ENCODE measurements at regions not wholly inside any gene's neighbourhood (a gene's known extent, or its start where the extent isn't known, plus 50 kb on each side); places are given as distances from the start of the nearest gene placed in this dataset.

DNA sequence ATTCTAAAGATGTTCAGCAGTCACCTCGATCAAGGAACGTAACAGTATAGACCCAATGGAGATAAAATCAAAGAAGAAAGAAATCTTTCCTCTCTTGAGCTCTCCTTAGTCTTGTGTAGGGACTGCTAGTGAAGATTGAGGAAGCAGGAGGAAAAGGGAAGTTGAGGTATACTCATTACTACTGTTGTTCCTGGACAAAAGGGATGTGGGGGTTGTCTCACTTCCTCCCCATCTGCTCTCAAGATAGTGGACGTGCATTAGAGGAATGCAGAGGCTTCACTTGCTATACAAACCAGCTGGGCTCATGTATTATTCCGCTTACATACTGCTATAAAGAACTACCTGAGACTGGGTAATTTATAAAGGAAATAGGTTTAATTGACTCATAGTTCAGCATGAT, 208.9 kb upstream of the ARHGEF9 start:
- DNase-seq (ENCODE audit: extremely low spot score): no peak
- ChIA-PET CTCF (no interaction called here), POLR2A (no interaction called here)
- TF ChIP-seq, protein P1, sequence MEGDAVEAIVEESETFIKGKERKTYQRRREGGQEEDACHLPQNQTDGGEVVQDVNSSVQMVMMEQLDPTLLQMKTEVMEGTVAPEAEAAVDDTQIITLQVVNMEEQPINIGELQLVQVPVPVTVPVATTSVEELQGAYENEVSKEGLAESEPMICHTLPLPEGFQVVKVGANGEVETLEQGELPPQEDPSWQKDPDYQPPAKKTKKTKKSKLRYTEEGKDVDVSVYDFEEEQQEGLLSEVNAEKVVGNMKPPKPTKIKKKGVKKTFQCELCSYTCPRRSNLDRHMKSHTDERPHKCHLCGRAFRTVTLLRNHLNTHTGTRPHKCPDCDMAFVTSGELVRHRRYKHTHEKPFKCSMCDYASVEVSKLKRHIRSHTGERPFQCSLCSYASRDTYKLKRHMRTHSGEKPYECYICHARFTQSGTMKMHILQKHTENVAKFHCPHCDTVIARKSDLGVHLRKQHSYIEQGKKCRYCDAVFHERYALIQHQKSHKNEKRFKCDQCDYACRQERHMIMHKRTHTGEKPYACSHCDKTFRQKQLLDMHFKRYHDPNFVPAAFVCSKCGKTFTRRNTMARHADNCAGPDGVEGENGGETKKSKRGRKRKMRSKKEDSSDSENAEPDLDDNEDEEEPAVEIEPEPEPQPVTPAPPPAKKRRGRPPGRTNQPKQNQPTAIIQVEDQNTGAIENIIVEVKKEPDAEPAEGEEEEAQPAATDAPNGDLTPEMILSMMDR (IDR thresholded peaks at IDR 0.05; ENCODE audit: control extremely low read depth, extremely low read depth, low read depth, missing control alignments): no peak

DNA sequence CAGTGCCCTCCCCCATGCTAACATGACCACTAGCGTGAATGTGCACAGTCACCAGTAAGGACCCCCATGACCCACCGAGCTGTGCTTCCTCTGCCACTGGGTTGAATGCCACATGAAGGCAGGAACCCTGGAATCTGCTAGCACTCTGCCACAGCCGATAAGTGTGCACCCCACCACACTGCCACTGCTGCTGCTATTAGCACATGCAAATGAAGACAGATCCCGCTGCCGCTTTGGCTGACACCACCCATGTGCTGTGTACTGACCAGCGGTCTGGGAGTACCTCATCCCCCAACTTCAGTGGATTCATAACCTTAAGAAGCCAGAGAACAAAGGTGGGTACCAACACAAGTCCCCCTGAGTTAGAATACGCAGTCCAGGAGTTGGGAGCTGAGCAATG, 200.9 kb upstream of the ARHGEF9 start:
- ChIA-PET CTCF (no interaction called here), POLR2A (no interaction called here)
- TF ChIP-seq, protein P1 (IDR thresholded peaks at IDR 0.05; ENCODE audit: control extremely low read depth, extremely low read depth, low read depth, missing control alignments): no peak
- DNase-seq (ENCODE audit: extremely low spot score): no peak

DNA sequence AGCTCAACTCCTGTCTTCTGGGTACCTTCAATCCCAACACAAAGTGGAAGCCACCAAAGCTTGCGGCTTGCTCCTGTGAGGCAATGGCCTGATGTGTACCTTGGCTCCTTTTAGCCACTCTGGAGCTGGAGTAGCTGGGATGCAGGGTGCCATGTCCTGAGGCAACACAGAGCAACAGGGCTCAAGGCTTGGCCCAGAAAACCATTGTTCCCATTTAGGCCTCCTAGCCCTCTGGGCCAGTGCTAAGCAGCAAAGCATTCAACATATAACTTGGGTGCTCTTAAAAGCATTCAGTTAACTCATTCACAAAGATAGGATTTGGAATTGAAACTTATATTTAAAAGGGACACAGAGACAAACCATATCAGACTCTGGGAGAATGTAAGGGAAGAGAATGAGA, 194.5 kb upstream of the ARHGEF9 start:
- POLR2A ChIA-PET: no interaction called here
- CTCF ChIA-PET: no interaction called here
- TF ChIP-seq, protein P1 (IDR thresholded peaks at IDR 0.05; ENCODE audit: control extremely low read depth, extremely low read depth, low read depth, missing control alignments): no peak
- no peak for DNase-seq (ENCODE audit: extremely low spot score)

DNA sequence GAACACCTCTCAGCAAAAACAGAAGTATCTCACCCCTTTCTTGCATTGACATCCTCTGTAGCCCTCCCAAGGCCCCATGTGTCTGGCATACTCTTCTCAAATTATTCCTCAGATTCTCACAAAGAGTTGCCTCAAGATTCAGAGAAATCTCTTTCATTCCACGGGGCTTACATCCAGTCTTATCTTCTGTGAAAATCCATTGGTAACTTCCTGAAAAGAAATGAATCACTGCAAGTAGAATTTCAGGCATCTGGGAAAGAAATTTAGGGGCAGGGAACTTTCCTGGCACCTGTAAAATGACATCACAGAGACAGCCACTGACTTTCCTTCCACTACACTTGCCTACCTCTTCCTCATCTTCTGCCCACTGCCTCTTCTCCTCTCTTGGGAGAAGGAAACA, 182.5 kb upstream of the ARHGEF9 start:
- TF ChIP-seq, protein P1 (IDR thresholded peaks at IDR 0.05; ENCODE audit: control extremely low read depth, extremely low read depth, low read depth, missing control alignments): no peak
- no peak for DNase-seq (ENCODE audit: extremely low spot score)
- ChIA-PET POLR2A (no interaction called here), CTCF (no interaction called here)

DNA sequence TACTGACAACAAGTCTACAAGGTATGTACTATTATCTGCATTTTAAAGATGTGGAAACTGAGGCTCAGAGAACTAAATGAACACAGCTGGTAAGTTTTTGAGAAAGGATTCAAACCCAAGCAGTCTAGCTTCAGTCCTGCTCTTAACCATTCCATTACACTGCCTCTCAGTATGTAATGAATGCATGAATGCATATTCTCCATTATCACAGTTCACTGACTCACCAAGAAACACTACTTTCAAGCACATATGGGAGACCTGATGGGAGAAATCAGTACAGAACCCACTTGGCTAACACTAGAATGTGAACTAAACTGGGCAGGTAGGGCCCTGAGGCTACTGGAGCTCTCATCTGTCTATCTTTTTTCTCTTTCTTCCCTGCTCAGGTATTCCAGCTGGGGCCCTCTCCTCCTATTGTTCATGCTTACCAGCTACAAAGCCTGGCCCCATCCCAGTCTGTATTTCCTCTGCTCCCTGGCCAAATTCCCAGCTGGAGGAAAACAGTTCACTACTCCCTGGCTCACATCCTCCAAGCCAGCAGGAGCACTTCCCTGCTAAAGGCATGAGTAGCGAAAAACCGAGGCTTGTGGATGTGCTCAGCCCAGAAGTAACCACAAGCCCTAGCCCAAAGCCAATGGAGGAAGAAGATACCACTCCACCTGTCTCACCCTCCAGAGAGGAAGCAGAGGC, 178.2 kb upstream of the ARHGEF9 start:
- POLR2A ChIA-PET: no interaction called here
- TF ChIP-seq, protein P1 (IDR thresholded peaks at IDR 0.05; ENCODE audit: control extremely low read depth, extremely low read depth, low read depth, missing control alignments): no peak
- no peak for DNase-seq (ENCODE audit: extremely low spot score)
- CTCF ChIA-PET: no interaction called here

DNA sequence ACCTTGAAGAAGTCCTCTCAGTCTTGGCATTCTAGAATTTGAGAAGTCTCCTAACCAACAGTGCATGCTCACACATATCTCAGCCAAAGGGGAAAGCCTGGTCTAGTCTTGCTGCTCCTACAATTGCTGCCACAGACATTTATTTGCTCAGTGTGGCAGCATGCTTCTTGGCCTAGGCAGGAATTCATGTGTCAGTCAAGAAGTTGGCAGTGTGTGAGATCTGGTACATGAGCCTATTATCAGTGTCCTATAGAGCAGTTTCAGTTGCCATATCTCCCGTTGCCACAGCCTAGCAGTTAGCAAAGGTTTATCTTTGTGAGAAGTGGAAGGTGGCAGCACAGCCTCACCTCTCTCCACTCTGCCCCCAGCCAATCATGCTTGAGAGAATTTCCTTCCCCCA, 176.9 kb upstream of the ARHGEF9 start:
- DNase-seq (ENCODE audit: extremely low spot score): no peak
- ChIA-PET CTCF (no interaction called here), POLR2A (no interaction called here)
- TF ChIP-seq, protein P1 (IDR thresholded peaks at IDR 0.05; ENCODE audit: control extremely low read depth, extremely low read depth, low read depth, missing control alignments): no peak

DNA sequence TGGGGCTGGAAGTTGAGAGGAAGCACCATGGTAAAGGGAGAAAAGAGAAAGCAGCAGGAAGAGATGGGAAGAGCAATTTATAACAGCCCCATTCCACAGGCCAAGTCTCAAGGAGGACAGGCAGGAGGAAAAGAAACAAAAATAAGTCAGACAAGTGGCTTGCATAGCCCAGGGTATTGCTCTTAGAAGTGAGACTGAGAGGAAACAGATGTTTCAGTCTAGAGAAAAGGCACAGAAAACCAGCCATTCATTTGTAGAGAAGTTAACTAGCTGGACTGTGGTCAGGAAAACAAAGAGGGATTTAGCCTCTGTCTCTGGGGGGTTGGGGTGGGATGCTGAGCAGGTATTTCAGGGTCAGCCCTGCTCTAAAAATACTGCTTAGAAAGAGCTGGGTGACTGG, 175.0 kb upstream of the ARHGEF9 start:
- TF ChIP-seq, protein P1 (IDR thresholded peaks at IDR 0.05; ENCODE audit: control extremely low read depth, extremely low read depth, low read depth, missing control alignments): no peak
- ChIA-PET POLR2A (no interaction called here), CTCF (no interaction called here)
- DNase-seq (ENCODE audit: extremely low spot score): no peak
